ENCODE measurements at regions not wholly inside any gene's neighbourhood (a gene's known extent, or its start where the extent isn't known, plus 50 kb on each side); places are given as distances from the start of the nearest gene placed in this dataset.

DNA sequence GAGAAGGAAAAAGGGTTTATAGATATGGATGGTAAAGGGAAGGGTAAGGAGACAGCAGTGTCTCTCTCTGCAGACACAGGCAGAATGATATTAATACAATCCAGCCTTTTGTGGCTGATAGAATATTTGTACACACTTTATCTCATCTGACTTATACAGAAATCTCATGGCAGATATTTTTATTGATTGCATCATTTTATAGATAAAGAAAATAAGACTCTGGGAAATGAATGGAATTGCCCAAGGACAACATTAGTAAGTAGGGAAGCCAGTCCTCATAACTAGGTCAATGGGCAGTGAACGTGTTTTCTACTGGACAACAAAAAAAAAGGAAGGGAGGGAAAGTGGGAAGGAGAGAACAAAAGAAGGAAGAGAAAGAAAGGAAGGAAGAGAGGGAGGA lies 236.4 kb upstream of the EPHA4 start:
- Histone ChIP-seq H3K9me3 (ENCODE audit: insufficient read depth, low read length) (no peaks in the 10 kb centered on the region), H2AFZ (ENCODE audit: low read depth, low read length, severe bottlenecking) (no peak overlapping the region), H3F3A (ENCODE audit: insufficient read depth) (no peaks in the 10 kb centered on the region), H3K9ac (ENCODE audit: low read length) (no peak overlapping the region), H4K20me1 (ENCODE audit: low read depth, low read length) (no peaks in the 10 kb centered on the region), H3K79me2 (ENCODE audit: insufficient read depth, low read length) (no peaks in the 10 kb centered on the region), H3K4me2 (ENCODE audit: low read depth, low read length, poor library complexity, severe bottlenecking) (no peak overlapping the region), H3K4me3 (ENCODE audit: insufficient read depth, low read length, poor library complexity, severe bottlenecking) (no peak overlapping the region), H3K27me3 (ENCODE audit: low read length) (no peaks in the 10 kb centered on the region), H3K9me2 (replicated peaks; ENCODE audit: insufficient read depth, low read length) (no peaks in the 10 kb centered on the region), H3K36me3 (ENCODE audit: low read length) (no peaks in the 10 kb centered on the region), H3K27ac (ENCODE audit: low read depth, low read length) (no peak overlapping the region)
- TF ChIP-seq EZH2phosphoT487 (conservative IDR thresholded peaks at IDR 0.05; ENCODE audit: low read length) (no peak), CTCF (IDR thresholded peaks at IDR 0.05; ENCODE audit: insufficient read depth, low read length, poor library complexity, severe bottlenecking) (no peak)

DNA sequence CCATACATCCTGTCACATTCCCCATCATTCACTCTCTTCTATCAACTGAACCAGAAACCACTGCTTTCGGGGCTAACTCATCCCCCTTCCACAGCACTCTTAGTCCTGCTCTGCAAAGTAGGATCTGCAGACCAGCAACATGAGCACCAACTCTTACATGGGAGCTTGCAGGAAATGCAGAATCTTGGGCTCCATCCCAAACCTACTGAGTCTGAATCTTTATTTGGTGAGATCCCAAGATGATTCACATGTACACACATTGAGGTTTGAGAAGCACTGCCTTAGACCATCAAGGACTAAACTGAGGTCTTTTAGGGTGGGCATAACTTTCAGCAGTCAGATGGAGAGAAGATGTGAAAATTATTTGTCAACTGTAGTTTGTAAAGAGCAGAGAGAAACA lies 235.6 kb upstream of the EPHA4 start:
- no peak overlapping the region for H2AFZ ChIP-seq (ENCODE audit: low read depth, low read length, severe bottlenecking)
- H4K20me1 ChIP-seq (ENCODE audit: low read depth, low read length): no peaks in the 10 kb centered on the region
- no peaks in the 10 kb centered on the region for H3K79me2 ChIP-seq (ENCODE audit: insufficient read depth, low read length)

DNA sequence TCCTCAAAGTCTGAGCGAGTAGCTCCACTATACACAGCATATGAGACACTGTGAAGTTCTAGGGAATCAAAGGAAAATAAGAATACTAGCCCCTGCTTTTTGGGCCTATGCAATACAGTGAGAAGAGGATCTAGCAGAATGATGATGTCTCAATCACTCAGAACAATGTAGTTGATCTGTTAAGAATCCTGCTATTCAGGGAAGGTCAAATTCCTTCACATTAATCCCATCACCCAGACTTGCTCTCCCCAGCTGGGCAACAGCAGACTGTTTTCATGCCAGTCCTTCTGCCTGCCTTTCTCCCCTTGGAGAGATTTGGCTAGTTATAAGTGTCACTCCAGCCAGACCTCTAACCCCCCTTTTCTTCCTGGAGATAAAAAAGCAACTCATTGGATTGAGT lies 230.0 kb upstream of the EPHA4 start:
- TF ChIP-seq EZH2phosphoT487 (conservative IDR thresholded peaks at IDR 0.05; ENCODE audit: low read length): no peak
- no peak for TF ChIP-seq CTCF (IDR thresholded peaks at IDR 0.05; ENCODE audit: insufficient read depth, low read length, poor library complexity, severe bottlenecking)
- Histone ChIP-seq H3K9me2 (replicated peaks; ENCODE audit: insufficient read depth, low read length) (no peaks in the 10 kb centered on the region), H3K27me3 (ENCODE audit: low read length) (no peaks in the 10 kb centered on the region)

More for the DNA sequence above, 235.6 kb upstream of the EPHA4 start:
- no peak overlapping the region for H3K27ac ChIP-seq (ENCODE audit: low read depth, low read length)
- no peak overlapping the region for H3K4me2 ChIP-seq (ENCODE audit: low read depth, low read length, poor library complexity, severe bottlenecking)
- no peaks in the 10 kb centered on the region for H3K27me3 ChIP-seq (ENCODE audit: low read length)
- no peaks in the 10 kb centered on the region for H3K9me3 ChIP-seq (ENCODE audit: insufficient read depth, low read length)
- H3K36me3 ChIP-seq (ENCODE audit: low read length): no peaks in the 10 kb centered on the region
- no peak overlapping the region for H3K4me3 ChIP-seq (ENCODE audit: insufficient read depth, low read length, poor library complexity, severe bottlenecking)
- no peak for TF ChIP-seq EZH2phosphoT487 (conservative IDR thresholded peaks at IDR 0.05; ENCODE audit: low read length)
- no peak for TF ChIP-seq CTCF (IDR thresholded peaks at IDR 0.05; ENCODE audit: insufficient read depth, low read length, poor library complexity, severe bottlenecking)
- no peak overlapping the region for H3K9ac ChIP-seq (ENCODE audit: low read length)
- no peaks in the 10 kb centered on the region for H3K9me2 ChIP-seq (replicated peaks; ENCODE audit: insufficient read depth, low read length)
- no peaks in the 10 kb centered on the region for H3F3A ChIP-seq (ENCODE audit: insufficient read depth)

More for the DNA sequence above, 230.0 kb upstream of the EPHA4 start:
- Histone ChIP-seq H3F3A (ENCODE audit: insufficient read depth) (no peaks in the 10 kb centered on the region), H4K20me1 (ENCODE audit: low read depth, low read length) (no peaks in the 10 kb centered on the region), H3K27ac (ENCODE audit: low read depth, low read length) (no peak overlapping the region), H3K4me3 (ENCODE audit: insufficient read depth, low read length, poor library complexity, severe bottlenecking) (no peak overlapping the region), H3K36me3 (ENCODE audit: low read length) (no peaks in the 10 kb centered on the region), H3K9ac (ENCODE audit: low read length) (no peak overlapping the region), H3K4me2 (ENCODE audit: low read depth, low read length, poor library complexity, severe bottlenecking) (no peak overlapping the region), H3K79me2 (ENCODE audit: insufficient read depth, low read length) (no peaks in the 10 kb centered on the region), H2AFZ (ENCODE audit: low read depth, low read length, severe bottlenecking) (no peak overlapping the region), H3K9me3 (ENCODE audit: insufficient read depth, low read length) (no peaks in the 10 kb centered on the region)
